ENCODE measurements at regions not wholly inside any gene's neighbourhood (a gene's known extent, or its start where the extent isn't known, plus 50 kb on each side); places are given as distances from the start of the nearest gene placed in this dataset.

DNA sequence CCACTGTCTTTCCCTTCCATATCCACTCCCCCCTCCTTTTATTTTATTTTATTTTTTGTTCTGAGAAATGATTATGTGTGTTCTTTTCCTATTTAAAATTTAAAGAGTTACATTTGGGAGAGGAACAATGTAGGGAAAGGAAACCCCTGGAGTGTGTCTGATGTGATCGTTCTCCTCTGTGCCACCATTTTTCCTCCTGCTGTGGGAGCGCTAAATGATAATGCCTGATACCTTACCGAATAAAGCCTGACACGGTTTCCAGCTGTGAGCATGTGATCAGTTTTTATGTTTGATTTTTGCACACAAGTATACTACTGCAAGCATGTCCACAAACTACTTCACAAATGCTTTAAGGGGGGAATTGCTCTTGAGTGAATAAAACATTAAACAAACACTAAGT is 317.8 kb upstream of the FANCL start:
- no peak for TF ChIP-seq EZH2 (IDR thresholded peaks at IDR 0.05; ENCODE audit: insufficient read depth, poor library complexity, severe bottlenecking)
- TF ChIP-seq EZH2phosphoT487 (IDR thresholded peaks at IDR 0.05; ENCODE audit: insufficient read depth, low read depth) = no peak

All from GM23248 (cell line).